GM19463 (cell line): ENCODE measurements at regions not wholly inside any gene's neighbourhood (a gene's known extent, or its start where the extent isn't known, plus 50 kb on each side); places are given as distances from the start of the nearest gene placed in this dataset.
"Not testable (repeated sequence)": the region's sequence is repeated elsewhere in the genome, so short reads cannot be mapped to it uniquely, and the experiment has no call there.

Source experiments
- ATAC-seq: cut with Tn5 transposase; IDR thresholded peaks from one replicate; pipeline ENCODE4 v1.9.1; 2021; ENCODE audit warnings: mild to moderate bottlenecking, moderate library complexity; ENCODE audit not compliant: unreplicated experiment

GRCh38 chr4:134636338-134637051 lies 434.9 kb upstream of the PABPC4L start:
- no peak for ATAC-seq

DNA sequence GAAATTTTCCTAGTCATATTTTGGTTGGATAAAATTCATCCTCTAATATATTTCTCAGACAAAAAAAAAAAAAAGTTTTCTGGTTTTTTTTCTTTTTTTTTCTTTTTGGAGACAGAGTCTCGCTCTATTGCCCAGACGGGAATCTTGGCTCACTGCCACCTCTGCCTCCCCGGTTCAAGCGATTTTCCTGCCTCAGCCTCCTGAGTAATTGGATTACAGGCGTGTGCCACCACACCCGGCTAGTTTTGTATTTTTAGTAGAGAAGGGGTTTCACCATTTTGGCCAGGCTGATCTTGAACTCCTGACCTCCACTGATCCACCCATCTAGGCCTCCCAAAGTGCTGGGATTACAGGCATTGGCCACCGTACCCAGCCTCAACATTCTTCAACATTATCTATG lies 432.7 kb upstream of the PABPC4L start:
- ATAC-seq, result no peak

- no peak for ATAC-seq
Measured at GRCh38 chr4:134632056-134632455, 430.5 kb upstream of the PABPC4L start.

- ATAC-seq, result no peak
Measured at GRCh38 chr4:134628066-134628465, 426.5 kb upstream of the PABPC4L start.

- ATAC-seq, result no peak
Measured at GRCh38 chr4:134627366-134627765, 425.8 kb upstream of the PABPC4L start.

DNA sequence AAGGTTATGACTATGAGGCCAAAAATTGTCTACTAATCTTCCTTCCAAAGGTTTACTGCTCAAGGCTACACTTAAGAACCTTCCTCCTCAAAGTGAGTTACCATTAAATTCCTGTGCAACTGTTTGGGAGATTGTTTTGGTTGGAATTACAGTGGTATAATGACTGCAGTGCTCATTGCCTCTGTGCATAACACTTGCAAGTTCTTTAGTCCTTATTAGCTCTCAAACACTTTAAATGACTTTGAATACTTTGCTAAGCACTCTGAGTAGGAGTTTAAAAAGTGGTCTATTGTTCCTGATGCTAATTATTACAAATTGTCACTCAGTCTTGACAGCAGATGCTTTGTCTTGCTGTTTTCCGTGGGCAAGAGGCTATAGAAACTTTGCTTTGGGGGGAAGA lies 422.8 kb upstream of the PABPC4L start:
- ATAC-seq, result no peak

GRCh38 chr4:134622626-134623575 lies 421.3 kb upstream of the PABPC4L start:
- not testable (repeated sequence) for ATAC-seq

GRCh38 chr4:134622199-134622598 lies 420.6 kb upstream of the PABPC4L start:
- no peak for ATAC-seq

DNA sequence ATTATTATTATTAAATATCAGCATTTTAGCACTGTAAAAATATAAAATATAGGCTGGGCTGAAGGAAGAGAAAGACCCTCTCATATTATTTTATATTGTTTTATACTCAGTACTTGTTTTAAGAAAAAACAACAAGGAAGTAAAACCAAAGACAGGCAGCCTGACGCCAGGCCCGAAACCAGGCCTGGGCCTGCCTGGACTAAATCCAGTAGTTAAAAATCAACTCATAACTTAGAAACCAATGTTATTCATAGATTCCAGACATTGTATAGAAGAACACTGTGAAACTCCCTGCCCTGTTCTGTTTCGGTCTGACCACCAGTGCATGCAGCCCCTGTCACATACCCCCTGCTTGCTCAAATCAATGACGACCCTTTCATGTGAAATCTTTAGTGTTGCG lies 420.1 kb upstream of the PABPC4L start:
- ATAC-seq, result not testable (repeated sequence)

DNA sequence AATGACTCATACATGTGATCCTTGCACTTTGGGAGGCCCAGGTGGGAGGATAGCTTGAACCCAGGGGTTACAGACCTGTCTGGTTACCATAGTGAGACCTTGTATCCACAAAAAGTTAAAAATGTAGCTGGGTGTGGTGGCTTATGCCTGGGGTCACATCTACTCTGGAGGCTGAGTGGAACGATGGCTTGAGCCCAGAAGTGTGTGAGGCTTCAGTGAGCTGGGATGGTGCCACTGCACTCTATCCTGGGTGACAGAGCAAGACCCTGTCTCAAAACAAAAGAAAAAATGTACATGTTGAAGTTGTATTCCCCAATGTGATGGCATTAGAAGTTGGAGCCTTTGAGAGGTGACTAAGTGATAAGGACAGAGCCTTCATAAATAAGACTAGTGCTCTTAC lies 409.4 kb upstream of the PABPC4L start:
- ATAC-seq, result no peak

- ATAC-seq, result no peak
Measured at GRCh38 chr4:134610172-134610571, 408.6 kb upstream of the PABPC4L start.

- no peak for ATAC-seq
Measured at GRCh38 chr4:134601706-134602105, 400.1 kb upstream of the PABPC4L start.

GRCh38 chr4:134591326-134591725 lies 389.7 kb upstream of the PABPC4L start:
- no peak for ATAC-seq

DNA sequence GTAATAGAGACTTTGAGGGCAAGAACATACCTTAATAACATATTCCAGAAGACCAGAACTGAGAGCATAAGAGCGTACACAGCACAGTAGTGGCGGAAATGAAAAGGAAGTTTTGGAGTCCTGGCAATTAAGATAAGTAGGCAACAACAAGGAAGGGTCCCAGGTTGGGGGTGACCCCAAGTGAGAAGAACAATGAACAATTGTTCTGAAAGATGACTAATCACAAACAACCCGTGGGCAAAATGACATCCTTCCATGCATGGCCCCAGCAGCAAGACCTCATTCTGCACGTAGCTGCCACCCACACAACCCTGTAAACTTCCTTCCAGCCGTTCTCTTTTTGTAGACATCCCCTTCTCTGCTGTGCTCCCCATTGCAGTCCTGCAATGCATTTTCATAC lies 384.4 kb upstream of the PABPC4L start:
- peak; percentile 45 for ATAC-seq

DNA sequence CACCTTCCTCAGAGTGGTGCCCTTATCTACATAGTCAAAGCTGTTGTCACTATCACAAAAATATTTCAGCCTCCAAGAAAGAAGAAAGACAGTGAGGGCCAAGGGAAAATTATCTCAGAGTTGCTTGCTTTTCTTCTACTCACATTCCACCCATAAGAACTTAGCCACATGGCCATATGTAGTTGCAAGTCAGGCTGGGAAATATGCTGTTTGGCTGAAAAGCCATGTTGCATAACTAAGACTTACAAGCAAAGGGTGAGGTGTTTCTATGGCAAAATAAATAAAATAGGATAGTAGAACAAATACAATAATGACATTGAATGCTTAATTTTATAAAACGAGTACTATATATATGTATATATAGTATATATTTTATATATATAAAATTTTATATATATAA lies 365.9 kb upstream of the PABPC4L start:
- no peak for ATAC-seq

DNA sequence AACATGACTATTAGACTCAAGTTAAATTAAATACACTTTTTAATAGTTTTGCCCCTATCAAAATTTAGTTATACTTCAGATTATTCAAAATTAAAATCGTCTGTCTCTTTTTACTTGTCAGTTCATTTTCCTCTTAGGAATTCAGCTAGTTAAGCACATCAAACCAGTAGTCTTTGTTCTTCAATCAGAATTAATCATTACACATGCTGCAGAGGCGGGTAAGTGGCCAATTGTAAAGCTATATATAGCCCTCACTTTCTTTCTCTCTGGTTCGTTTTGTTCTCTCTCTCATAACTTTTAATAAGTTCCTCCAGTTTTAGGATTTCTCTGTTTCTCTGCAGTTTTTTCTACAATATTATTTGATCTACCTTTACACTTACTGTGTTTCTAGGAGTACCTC lies 359.1 kb upstream of the PABPC4L start:
- ATAC-seq, result no peak

DNA sequence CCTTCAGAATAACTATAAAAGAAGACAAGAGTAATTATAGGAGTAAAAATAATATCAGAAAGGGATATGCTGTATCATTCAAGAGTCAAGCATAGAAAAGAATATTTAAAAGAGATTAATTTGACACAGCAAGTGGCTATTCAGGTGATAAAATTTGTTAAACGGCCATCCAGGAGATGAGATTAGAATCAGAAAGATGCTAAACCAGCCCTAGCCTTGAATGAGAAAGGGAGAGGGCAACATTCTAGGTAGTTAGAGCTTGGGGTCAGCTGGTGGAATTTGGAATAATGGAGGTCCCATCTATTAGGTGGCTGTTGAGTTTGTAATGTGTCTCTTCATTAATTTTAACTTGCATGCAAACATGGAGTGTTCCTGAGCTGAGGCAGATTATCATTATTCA lies 350.5 kb upstream of the PABPC4L start:
- ATAC-seq, result no peak

- ATAC-seq, result no peak
Measured at GRCh38 chr4:134551348-134551747, 349.8 kb upstream of the PABPC4L start.

DNA sequence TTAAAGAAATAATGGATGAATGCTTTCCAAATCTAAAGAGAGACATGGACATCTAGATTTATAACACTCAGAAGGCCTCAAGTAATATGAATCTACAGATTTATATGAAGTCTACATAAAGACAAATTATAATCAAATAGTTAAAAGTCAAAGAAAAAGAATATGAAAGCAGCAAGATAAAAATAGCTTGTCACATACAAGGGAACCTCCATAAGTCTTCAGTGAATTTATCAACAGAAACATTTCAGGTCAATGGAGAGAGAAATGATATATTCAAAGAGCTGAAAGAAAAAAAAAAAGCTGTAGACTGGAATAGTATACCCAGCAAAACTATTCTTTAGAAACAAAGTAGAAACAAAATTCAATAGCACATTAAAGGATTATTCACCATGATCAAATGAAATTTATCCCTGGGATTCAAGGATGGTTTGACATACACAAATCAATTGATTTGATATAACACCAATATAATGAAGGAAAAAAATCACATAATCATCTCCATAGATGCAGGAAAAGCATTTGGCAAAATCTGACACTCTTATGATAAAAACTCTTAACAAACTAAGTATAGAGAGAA lies 346.6 kb upstream of the PABPC4L start:
- no peak for ATAC-seq

GRCh38 chr4:134546279-134546678 lies 344.7 kb upstream of the PABPC4L start:
- ATAC-seq, result no peak

DNA sequence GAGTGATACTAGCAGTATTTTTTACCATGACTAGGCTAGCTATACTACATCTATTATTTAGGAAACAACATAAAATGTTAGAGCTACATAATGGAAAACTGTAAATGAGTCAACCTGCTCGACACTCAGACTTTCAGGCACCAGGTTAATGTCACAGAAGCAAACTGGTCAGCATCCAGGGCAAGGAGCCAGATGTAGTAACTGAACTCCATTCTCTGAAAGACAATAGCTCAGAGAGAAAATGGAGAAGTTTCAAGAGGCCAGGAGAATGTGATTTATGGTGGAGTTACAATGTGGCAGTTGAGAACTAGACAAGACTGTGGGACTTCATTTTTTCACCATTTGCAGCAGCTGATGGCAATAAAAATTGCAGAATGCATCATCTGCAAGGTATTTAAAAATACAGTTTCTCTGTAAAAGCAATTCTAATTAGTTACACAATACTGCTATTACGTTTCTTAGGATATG lies 342.7 kb upstream of the PABPC4L start:
- ATAC-seq, result no peak

- ATAC-seq, result no peak
Measured at GRCh38 chr4:134540588-134540987, 339.0 kb upstream of the PABPC4L start.
